PC-9 (cell line): ENCODE measurements at regions not wholly inside any gene's neighbourhood (a gene's known extent, or its start where the extent isn't known, plus 50 kb on each side); places are given as distances from the start of the nearest gene placed in this dataset.

Source experiments
- BruUV-seq: library from RNA; stranded (reverse); fragments of 400-500 nt; replicated peaks from 2 replicates; lab custom pipeline; 2021; lab: Mats Ljungman, UMichigan
- CTCF ChIA-PET: fragments of 300-600 bp; sonication (Branson Sonifier 250); formaldehyde crosslinking; loops from one replicate; lab custom pipeline; 2022; ENCODE audit warnings: antibody characterized with exemption; lab: Charles Lee
- POLR2A ChIA-PET: fragments of 300-600 bp; sonication (Branson Sonifier 250); formaldehyde crosslinking; loops from one replicate; lab custom pipeline; 2022; ENCODE audit warnings: antibody characterized with exemption; ENCODE audit not compliant: unreplicated experiment; lab: Charles Lee
- DNase-seq, 2 experiments: peaks; one replicate each; pipeline versions ENCODE4 v3.0.0 to v3.0.0-alpha.2; 2015 to 2022; ENCODE audit warnings: mixed read lengths in 1 of 2
- H2AFZ ChIP-seq: fragments of 200-600 bp; sonication (generic); 2 replicates; pipeline ENCODE4 v1.8.1; 2017; ENCODE audit warnings: antibody characterized with exemption
- H3F3A ChIP-seq: fragments of 200-600 bp; sonication (generic); 2 replicates; pipeline ENCODE4 v1.8.1; 2017; ENCODE audit warnings: antibody characterized with exemption, mild to moderate bottlenecking, low read depth; ENCODE audit not compliant: insufficient read depth
- H3K27ac ChIP-seq: fragments of 200-600 bp; sonication (generic); 2 replicates; pipeline ENCODE4 v1.6.1; 2016; ENCODE audit warnings: mixed run types
- H3K27me3 ChIP-seq: fragments of 200-600 bp; sonication (generic); 2 replicates; pipeline ENCODE4 v1.6.1; 2016; ENCODE audit warnings: low read depth, mixed run types; ENCODE audit not compliant: insufficient read depth
- H3K36me3 ChIP-seq: fragments of 200-600 bp; sonication (generic); 2 replicates; pipeline ENCODE4 v1.6.1; 2016; ENCODE audit warnings: low read depth, mixed run types
- H3K4me1 ChIP-seq: fragments of 200-600 bp; sonication (generic); replicated peaks from 2 replicates; pipeline ENCODE4 v1.6.1; 2016; ENCODE audit warnings: mixed run types; ENCODE audit not compliant: insufficient read depth
- H3K4me2 ChIP-seq: fragments of 200-600 bp; sonication (generic); 2 replicates; pipeline ENCODE4 v1.6.1; 2017; ENCODE audit warnings: mixed run types
- H3K4me3 ChIP-seq: fragments of 200-600 bp; sonication (generic); 2 replicates; pipeline ENCODE4 v1.6.1; 2016; ENCODE audit warnings: mixed run types
- H3K79me2 ChIP-seq: fragments of 200-600 bp; sonication (generic); 2 replicates; pipeline ENCODE4 v1.6.1; 2017; ENCODE audit warnings: low read depth, mixed run types
- H3K9me2 ChIP-seq: fragments of 200-600 bp; sonication (generic); 2 replicates; pipeline ENCODE4 v1.8.1; 2017; ENCODE audit warnings: mild to moderate bottlenecking; ENCODE audit not compliant: insufficient read depth
- H3K9me3 ChIP-seq: fragments of 200-600 bp; sonication (generic); 2 replicates; pipeline ENCODE4 v1.8.1; 2016; ENCODE audit warnings: low read depth; ENCODE audit not compliant: insufficient read depth
- H4K20me1 ChIP-seq: fragments of 200-600 bp; sonication (generic); 2 replicates; pipeline ENCODE4 v1.8.1; 2017; ENCODE audit not compliant: insufficient read depth
- EZH2 ChIP-seq: fragments of 200-600 bp; sonication (generic); IDR thresholded peaks from 2 replicates; pipeline ENCODE4 v1.8.0; 2017; ENCODE audit warnings: antibody characterized with exemption, low read depth
- intact Hi-C: fragments of 100-400 bp; cut with micrococcal nuclease; formaldehyde crosslinking; loops from one replicate; pipeline ENCODE4 v1.10.0; 2022; ENCODE audit not compliant: unreplicated experiment
- TF ChIP-seq, protein P1 (sequence below): fragments of 200-600 bp; sonication (generic); conservative IDR thresholded peaks from 2 replicates; pipeline ENCODE4 v1.6.1; 2017; ENCODE audit warnings: mixed run types, antibody characterized with exemption, mild to moderate bottlenecking, moderate library complexity

GRCh38 chr18:41604964-41605363 lies 350.1 kb upstream of the PIK3C3 start:
- DNase-seq = no peak
- intact Hi-C loops = no loop called here
- BruUV-seq = no TSS peak
- no peaks in the 10 kb centered on the region for H3K36me3 ChIP-seq
- H3K79me2 ChIP-seq = no peaks in the 10 kb centered on the region
- POLR2A ChIA-PET = no interaction called here
- H3K4me3 ChIP-seq = no peak overlapping the region
- H4K20me1 ChIP-seq = no peaks in the 10 kb centered on the region
- no peak overlapping the region for H3K4me2 ChIP-seq
- no peaks in the 10 kb centered on the region for H3K9me2 ChIP-seq
- no peaks in the 10 kb centered on the region for H3F3A ChIP-seq
- CTCF ChIA-PET = no interaction called here
- H3K27ac ChIP-seq = no peak overlapping the region
- TF ChIP-seq EZH2 = no peak
- TF ChIP-seq, protein P1, sequence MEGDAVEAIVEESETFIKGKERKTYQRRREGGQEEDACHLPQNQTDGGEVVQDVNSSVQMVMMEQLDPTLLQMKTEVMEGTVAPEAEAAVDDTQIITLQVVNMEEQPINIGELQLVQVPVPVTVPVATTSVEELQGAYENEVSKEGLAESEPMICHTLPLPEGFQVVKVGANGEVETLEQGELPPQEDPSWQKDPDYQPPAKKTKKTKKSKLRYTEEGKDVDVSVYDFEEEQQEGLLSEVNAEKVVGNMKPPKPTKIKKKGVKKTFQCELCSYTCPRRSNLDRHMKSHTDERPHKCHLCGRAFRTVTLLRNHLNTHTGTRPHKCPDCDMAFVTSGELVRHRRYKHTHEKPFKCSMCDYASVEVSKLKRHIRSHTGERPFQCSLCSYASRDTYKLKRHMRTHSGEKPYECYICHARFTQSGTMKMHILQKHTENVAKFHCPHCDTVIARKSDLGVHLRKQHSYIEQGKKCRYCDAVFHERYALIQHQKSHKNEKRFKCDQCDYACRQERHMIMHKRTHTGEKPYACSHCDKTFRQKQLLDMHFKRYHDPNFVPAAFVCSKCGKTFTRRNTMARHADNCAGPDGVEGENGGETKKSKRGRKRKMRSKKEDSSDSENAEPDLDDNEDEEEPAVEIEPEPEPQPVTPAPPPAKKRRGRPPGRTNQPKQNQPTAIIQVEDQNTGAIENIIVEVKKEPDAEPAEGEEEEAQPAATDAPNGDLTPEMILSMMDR = no peak
- H3K27me3 ChIP-seq = no peaks in the 10 kb centered on the region
- no peak overlapping the region for H2AFZ ChIP-seq
- H3K4me1 ChIP-seq = no peaks in the 10 kb centered on the region
- H3K9me3 ChIP-seq = no peaks in the 10 kb centered on the region

DNA sequence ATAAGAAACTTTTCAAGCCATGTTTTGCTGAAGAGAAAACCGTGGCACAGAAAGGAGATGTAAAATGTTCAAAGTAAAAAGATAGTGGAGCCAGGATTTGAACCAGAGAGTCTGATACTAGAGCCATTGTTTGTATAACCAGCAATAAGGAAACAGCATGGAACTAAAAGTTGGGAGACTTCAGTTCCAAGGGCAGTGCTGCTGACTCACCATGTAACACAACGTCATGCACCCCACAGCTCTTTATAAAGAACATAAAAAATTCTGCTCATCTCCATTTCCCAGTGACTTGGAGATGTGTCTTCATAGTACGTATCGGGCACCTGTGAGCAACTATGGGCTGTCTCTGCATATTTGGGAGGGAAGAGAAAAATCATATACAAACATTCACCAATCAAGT lies 353.0 kb upstream of the PIK3C3 start:
- H3K4me1 ChIP-seq = no peaks in the 10 kb centered on the region
- no peaks in the 10 kb centered on the region for H3K9me2 ChIP-seq
- H3K27ac ChIP-seq = no peak overlapping the region
- CTCF ChIA-PET = no interaction called here
- no peak for DNase-seq
- TF ChIP-seq, protein P1 = no peak
- TF ChIP-seq EZH2 = no peak
- H3K79me2 ChIP-seq = no peaks in the 10 kb centered on the region
- no peaks in the 10 kb centered on the region for H4K20me1 ChIP-seq
- H2AFZ ChIP-seq = no peak overlapping the region
- H3F3A ChIP-seq = no peaks in the 10 kb centered on the region
- no peak overlapping the region for H3K4me3 ChIP-seq
- no peaks in the 10 kb centered on the region for H3K27me3 ChIP-seq
- no peaks in the 10 kb centered on the region for H3K9me3 ChIP-seq
- intact Hi-C loops = no loop called here
- no peaks in the 10 kb centered on the region for H3K36me3 ChIP-seq
- BruUV-seq = no TSS peak
- no peak overlapping the region for H3K4me2 ChIP-seq
- POLR2A ChIA-PET = no interaction called here

DNA sequence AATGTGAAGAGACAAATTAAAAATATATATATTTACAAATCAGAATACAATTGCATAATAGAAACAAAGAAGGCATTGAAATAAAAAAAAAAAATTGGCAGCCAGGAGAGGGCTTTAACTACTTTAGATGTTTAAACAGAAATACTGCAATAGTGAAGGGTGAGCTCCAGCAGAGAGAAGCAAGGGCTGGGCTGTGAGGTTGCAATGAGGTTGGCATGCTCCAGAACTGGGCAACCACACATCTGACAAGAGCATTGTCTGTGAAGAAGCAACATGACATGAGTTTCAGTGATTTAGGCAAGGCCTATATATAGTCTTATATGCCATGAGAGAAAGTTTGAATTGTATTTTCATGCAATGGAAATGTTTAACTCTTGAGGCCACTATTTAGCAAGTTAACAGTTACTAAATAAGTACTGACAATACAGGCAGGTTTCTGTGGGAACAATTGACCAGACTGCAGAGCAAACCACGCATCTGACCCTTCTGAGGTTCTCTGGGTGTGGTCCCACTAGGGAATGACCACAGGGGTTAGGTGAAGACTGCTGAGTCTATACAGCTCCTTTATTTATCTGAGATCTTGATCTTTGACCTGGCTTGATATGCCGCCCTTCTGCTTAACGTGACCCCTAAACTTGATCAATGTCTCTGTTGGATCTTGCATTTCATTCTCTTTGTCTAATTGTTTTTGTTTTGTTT lies 354.2 kb upstream of the PIK3C3 start:
- Histone ChIP-seq H3K9me3 (no peaks in the 10 kb centered on the region), H3F3A (no peaks in the 10 kb centered on the region), H3K4me3 (no peak overlapping the region), H3K27me3 (no peaks in the 10 kb centered on the region), H3K9me2 (no peaks in the 10 kb centered on the region), H2AFZ (no peak overlapping the region), H3K27ac (no peak overlapping the region), H3K79me2 (no peaks in the 10 kb centered on the region), H3K4me1 (no peaks in the 10 kb centered on the region), H4K20me1 (no peaks in the 10 kb centered on the region), H3K4me2 (no peak overlapping the region), H3K36me3 (no peaks in the 10 kb centered on the region)
- intact Hi-C loops = no loop called here
- CTCF ChIA-PET = no interaction called here
- POLR2A ChIA-PET = no interaction called here
- DNase-seq = no peak
- BruUV-seq = no TSS peak
- TF ChIP-seq EZH2 = no peak
- TF ChIP-seq, protein P1 = no peak
